ENCODE measurements at regions not wholly inside any gene's neighbourhood (a gene's known extent, or its start where the extent isn't known, plus 50 kb on each side); places are given as distances from the start of the nearest gene placed in this dataset.

GRCh38 chr22:49497266-49497665 lies 330.4 kb downstream of the BRD1 start:
- DNase-seq, result no peak

- no peak for DNase-seq
Measured at GRCh38 chr22:49494555-49494954, 333.1 kb downstream of the BRD1 start.

DNA sequence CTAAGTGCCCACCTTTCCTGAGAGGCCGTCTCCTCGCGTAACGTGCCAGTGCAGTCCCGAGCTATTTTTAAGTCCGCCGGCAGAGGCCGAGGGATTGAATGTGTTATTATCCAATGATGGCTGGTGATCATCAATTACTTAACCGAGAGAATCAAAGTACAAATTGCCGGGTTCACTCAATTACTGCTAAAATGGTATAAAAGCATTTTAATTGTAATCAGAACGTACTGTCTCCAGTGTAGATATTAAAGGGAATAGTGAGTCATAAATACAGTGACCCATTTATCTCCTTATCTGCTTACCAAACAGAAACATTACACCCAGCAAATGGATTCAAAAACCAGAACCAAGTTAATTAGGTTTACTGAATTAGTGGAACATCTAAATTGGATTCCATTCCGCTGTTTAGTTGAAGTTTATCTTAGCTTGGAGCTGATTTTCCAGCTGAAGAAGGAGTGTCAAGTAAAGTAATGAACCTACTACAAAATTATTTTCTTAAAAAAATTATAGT lies 334.9 kb downstream of the BRD1 start:
- DNase-seq, result no peak

GRCh38 chr22:49492308-49492707 lies 335.4 kb downstream of the BRD1 start:
- DNase-seq, result no peak

GRCh38 chr22:49491726-49492125 lies 335.9 kb downstream of the BRD1 start:
- no peak for DNase-seq

- DNase-seq, result no peak
Measured at GRCh38 chr22:49491221-49491635, 336.4 kb downstream of the BRD1 start.

GRCh38 chr22:49490692-49491091 lies 337.0 kb downstream of the BRD1 start:
- DNase-seq, result no peak

- no peak for DNase-seq
Measured at GRCh38 chr22:49489821-49490220, 337.9 kb downstream of the BRD1 start.

- DNase-seq, result no peak
Measured at GRCh38 chr22:49488943-49489342, 338.7 kb downstream of the BRD1 start.

- no peak for DNase-seq
Measured at GRCh38 chr22:49487950-49488349, 339.7 kb downstream of the BRD1 start.

- no peak for DNase-seq
Measured at GRCh38 chr22:49486225-49486624, 341.4 kb downstream of the BRD1 start.

DNA sequence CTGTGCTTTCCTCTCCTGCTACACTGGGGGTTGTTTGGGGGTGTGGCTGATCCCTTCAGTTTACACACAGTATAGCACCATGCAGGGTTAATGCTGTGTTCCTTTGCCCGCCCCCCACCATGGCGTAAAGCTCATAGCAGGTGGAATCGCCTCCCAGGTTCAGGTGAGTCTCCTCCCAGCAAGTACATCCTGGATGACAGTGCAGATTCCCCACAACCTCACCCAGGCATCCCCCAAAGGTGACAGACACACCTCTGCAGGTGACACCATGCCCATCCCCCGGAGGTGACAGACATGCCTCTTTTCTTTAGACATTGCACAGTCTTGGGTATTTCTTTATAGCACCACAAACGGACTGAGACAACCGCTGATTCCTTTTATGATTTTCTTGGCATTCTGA lies 343.7 kb downstream of the BRD1 start:
- no peak for DNase-seq

DNA sequence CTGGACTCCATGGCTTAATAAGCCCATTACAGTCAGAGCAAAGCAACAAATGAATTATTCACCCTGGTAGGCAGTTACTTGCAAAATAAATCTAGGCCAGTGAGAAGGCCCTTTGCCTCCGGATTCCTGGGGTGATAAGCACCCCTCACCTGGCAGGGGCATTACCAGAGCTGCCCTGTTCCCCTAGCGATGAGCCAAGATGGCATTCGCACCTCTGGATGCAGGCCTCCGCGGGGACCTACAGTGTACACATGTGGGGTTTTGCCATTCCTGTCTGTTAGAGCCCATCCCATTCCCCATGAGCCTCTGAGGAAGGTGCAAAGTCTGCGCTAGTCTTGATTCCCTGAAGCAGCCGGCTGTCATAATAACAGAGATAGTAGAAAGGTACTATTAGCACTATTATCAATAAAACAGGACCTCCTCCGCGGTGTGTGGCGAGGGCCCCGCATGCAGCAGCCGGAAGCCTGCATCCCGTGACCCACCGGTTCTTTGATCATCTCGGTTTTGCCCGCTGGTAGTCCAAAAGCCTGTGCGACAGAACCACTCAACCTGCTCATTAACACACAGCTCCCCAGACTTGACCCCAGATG lies 344.3 kb downstream of the BRD1 start:
- no peak for DNase-seq

DNA sequence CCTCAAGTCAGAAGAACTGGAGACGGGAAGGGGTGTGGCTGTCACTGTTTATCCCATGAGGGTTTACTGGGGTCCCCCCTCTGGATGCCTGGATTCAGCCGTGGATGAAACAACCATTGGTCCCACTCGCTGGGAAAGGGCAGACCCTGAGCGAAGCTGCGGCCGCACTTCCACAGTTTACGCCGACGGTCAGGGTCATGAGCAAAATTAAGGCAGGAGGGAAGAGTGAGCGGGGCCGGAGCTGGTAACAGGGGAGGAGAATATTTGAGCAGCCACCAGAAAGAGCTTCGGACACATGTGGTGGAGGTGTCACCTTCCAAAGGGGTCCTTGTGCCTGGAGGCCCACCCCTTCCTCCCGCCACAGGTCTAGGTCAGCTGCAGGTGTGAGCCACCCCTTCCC lies 344.9 kb downstream of the BRD1 start:
- DNase-seq, result no peak

DNA sequence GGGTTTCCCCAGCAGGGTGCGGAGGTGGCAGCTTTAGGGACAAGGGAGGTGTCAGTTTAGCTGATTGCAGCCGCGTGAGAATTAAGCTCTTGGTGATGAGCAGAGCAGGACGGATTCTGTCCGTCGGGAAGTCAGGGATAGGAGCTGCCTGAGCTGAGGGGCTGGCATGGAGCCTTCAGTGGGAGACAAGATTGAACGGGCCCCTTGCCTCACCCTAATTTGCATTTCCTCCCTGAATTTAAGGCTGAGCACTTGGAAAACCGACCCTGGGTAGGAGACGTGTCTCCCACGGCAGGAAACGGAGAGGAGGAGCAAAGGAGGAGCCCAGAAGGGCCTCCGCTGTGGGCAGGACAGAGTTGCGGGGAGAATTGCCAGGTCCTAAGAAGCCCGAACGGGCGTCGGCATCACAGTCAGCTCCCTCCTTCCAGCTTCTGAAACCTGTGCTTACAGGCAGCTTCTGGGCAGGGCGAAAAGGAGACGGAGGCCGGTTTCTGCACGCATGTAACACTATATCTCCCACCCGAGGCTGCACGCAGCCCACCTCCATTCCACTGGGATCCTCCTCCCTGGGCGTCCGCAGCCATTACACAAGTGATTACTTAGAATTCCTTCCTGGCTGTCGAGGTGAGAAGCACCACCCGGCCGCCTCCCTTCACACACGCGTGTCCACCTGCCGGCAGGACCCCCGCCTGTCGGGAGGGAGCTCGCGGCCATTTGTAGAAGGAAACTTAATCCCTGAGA lies 345.8 kb downstream of the BRD1 start:
- no peak for DNase-seq

DNA sequence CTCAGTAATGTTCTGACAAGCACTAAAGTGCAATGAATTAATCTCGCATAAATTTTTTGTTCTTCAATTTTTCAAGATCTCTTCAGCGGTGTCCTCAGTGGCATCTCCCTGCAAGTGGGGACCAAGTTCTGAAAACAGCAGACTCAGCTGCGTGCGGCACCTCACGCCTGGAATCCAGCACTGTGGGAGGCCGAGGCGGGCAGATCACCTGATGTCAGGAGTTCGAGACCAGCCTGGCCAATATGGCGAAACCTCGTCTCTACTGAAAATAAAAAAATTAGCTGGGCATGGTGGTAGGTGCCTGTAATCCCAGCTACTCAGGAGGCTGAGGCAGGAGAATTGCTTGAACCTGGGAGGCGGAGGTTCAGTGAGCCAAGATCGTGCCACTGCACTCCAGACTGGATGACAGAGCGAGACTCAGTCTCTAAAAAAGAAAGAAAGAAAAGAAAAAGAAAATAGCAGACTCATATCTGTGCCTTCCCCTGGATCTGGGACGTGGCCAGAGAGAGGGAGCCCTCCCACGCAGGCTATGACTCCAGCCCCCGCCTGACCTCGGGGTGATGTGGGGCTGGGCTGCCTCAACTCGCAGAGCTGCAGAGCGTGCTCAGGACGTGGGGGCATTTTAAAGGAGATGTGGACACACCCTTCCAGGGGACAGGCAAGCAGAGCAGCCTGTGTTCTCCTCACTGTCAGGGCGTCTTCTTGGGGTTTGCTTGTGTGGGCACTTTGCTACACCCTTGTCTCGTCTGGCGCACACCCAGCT lies 346.6 kb downstream of the BRD1 start:
- no peak for DNase-seq

DNA sequence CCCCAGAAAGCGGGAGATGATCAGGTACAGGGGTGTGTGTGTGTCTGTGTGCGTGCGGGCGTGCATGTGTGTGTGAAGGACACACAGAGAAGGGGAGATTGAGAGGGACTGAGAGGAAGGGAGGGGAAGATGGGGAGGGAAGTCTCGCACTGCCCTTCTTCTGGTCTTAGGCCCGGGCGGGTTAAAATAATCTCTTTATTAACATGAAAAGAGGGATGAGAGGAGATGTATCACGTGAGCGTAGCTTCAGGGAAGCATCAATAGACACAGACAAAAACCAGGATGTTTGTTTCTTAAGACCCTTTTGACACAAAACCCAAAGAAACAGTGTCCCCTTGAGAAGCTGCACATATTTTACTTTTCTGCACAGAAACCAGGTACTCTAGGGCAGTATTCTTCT lies 347.3 kb downstream of the BRD1 start:
- no peak for DNase-seq

DNA sequence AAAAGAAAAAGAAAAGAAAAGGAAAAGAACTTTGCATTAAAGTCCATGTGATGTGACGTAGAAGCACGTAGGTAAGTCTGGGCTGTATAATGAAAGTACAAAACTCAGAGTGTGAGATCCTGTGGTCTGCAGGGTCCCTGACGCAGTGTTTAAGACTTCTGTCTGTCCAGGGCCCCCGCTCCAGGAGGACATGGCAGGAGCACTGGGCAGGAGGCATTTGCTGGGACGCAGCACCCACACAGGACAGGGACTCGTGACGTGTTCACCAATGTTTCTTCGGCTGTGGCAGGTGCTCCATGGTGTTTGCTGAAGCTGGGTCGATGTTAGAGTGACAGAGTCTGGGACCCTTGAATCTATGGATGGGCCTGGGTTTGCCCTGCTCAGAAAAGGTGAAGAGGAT lies 348.1 kb downstream of the BRD1 start:
- DNase-seq, result no peak

DNA sequence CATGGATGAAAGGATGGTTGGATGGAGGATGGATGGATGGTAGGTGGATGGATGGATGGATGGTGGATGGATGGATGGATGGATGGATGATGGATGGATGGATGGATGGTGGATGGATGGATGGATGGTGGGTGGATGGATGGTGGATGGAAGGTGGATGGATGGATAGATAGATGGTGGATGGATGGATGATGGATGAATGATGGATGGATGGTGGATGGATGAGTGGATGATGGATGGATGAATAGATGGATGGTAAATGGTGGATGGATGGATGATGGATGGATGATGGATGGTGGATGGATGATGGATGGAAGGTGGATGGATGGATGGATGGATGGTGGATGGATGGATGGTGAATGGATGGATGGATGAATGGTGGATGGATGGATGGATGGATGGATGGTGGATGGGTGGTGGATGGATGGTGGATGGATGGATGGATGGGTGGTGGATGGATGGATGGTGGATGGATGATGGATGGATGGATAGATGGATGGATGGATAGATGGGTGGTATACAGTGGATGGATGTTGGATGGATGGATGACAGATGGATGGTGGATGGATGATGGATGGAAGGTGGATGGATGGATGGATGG lies 350.8 kb downstream of the BRD1 start:
- DNase-seq, result no peak

DNA sequence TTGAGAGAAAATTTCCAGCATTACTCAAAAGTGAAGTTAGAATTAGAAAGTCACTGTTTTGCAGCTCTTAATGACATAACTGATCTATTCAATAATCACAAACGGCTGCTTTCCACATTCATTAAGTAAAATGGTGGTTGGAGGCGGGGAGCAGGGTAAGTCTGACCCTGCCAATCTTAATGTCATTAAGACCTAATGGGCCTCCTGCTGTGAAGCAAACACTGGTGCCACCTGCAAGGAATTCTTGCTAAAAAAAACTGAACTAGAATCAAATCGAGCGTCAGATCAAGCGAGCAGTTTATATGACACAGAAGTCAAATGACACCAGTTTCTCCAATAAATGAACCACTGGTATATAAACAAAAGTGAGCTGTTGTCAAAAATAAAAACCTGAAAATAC lies 351.5 kb downstream of the BRD1 start:
- DNase-seq, result no peak

- DNase-seq, result no peak
Measured at GRCh38 chr22:49475253-49475652, 352.4 kb downstream of the BRD1 start.

- DNase-seq, result no peak
Measured at GRCh38 chr22:49473286-49473685, 354.4 kb downstream of the BRD1 start.

DNA sequence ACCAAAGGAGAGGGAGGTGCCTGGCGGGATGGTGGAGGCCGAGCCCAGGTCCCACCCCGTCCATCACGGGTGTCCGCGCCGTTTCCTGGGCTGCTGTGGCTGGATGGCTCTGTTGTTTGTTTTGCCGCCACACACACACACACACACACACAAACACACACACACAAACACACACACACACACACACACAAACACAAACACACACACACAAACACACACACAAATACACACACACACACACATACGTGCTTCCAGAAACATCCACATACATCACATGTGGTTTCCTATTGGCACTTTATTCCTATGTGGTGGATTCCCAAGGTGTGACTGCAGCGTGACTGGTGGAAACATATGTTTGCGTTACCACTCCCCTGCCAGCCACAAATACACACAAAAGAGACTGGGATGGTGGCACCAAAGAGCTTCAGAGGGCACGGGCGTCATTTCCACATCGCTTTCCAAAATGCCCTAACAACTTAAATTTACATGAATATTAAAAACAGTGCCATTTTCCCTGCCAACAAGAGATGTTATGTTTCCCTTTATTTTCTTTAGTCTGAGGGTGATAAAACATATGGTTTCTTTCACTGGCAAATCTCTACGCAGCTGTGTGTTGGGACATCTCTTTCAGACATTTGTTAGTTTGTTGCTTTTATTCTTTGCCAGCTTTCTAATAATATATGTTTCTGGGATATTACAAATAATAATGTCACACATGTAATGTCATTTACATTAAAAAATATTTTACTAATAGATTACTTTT lies 356.8 kb downstream of the BRD1 start:
- no peak for DNase-seq
